Ectodermal cell (in vitro differentiated cells): ENCODE measurements at regions not wholly inside any gene's neighbourhood (a gene's known extent, or its start where the extent isn't known, plus 50 kb on each side); places are given as distances from the start of the nearest gene placed in this dataset.

Source experiments
- H3K27ac ChIP-seq: 2 replicates; pipeline ENCODE4 v1.7.0; 2013; ENCODE audit warnings: mild to moderate bottlenecking, low read depth, low read length; ENCODE audit not compliant: insufficient read depth, poor library complexity, severe bottlenecking
- H3K27me3 ChIP-seq: 2 replicates; pipeline ENCODE4 v1.7.0; 2013; ENCODE audit warnings: mild to moderate bottlenecking, low read length; ENCODE audit not compliant: insufficient read depth, control insufficient read depth, poor library complexity, severe bottlenecking
- H3K36me3 ChIP-seq: one replicate; pipeline ENCODE4 v1.7.0; 2013; ENCODE audit warnings: low read length; ENCODE audit not compliant: control insufficient read depth, insufficient read depth
- H3K4me1 ChIP-seq: one replicate; pipeline ENCODE4 v1.7.0; 2013; ENCODE audit warnings: low read length; ENCODE audit not compliant: control insufficient read depth, insufficient read depth
- H3K4me3 ChIP-seq: 2 replicates; pipeline ENCODE4 v1.7.0; 2013; ENCODE audit warnings: low read depth, low read length, control low read depth; ENCODE audit not compliant: insufficient read depth
- H3K9me3 ChIP-seq: 2 replicates; pipeline ENCODE4 v1.7.0; 2013; ENCODE audit warnings: mild to moderate bottlenecking, low read length, moderate library complexity; ENCODE audit not compliant: control insufficient read depth
- WGBS, 2 experiments: methylation state at CpG; one replicate each; pipeline ENCODE4 v1.1.7; 2013; ENCODE audit warnings: missing lambda C conversion rate in 2 of 2; 5-methylcytosine and 5-hydroxymethylcytosine counted together

DNA sequence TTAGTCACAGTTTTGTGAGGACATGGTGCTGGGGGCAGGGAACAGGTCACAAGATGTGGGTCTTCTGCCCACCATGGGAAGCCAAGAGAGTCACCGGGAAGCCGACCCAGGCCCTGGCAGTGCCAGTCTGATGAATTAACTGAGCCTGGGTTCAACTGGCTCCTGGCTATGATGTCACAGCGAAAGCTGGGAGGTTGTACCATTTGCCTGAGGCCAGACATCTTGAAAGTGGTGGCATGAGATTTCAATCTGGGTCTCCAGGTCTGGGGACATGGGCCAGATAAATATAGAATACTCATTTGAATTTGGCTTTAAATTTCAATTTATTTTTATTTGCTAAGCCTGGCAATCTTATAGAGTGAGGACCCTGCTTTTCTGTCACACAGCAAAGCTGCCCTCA, 280.9 kb downstream of the NSG2 start:
- Histone ChIP-seq H3K27me3 (no peaks in the 10 kb centered on the region), H3K4me1 (peaks cover 3% of the 10 kb centered on the region), H3K4me3 (no peak overlapping the region), H3K27ac (no peak overlapping the region), H3K9me3 (no peaks in the 10 kb centered on the region), H3K36me3 (no peaks in the 10 kb centered on the region)
- WGBS, 2 experiments, result 87 to 89% methylated on average over 3 of the region's 3 CpGs

DNA sequence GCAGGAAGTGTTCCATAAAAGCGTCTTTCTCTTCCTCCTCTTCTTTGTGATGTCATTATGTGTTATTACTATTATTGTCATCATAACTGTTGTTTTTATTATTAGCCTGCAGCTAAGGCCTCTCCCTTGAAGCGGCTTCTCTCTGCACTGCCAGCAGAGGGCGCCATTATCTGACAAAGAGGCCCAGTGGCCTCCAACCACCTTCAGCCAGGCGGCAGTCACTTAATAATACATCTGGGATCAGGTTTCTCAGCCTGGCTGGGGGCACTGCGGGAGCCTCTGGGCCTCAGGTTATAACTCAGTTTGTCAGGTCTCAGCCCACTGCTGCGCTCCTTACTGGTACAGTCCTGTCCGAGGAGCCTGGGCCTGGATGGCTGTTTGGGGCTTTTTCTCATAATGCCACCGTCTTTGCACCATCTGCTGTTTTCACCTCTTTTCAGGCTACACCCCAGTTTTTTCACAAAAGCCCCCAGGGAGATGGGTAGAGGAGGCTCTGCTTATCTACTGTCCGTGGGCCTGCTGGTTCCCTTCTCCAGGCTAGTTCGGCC, 281.9 kb downstream of the NSG2 start:
- Histone ChIP-seq H3K27me3 (no peaks in the 10 kb centered on the region), H3K4me1 (peaks cover 3% of the 10 kb centered on the region), H3K27ac (no peak overlapping the region), H3K36me3 (no peaks in the 10 kb centered on the region), H3K4me3 (no peak overlapping the region), H3K9me3 (no peaks in the 10 kb centered on the region)
- WGBS, 2 experiments, result 33% methylated on average over 9 of the region's 10 CpGs

DNA sequence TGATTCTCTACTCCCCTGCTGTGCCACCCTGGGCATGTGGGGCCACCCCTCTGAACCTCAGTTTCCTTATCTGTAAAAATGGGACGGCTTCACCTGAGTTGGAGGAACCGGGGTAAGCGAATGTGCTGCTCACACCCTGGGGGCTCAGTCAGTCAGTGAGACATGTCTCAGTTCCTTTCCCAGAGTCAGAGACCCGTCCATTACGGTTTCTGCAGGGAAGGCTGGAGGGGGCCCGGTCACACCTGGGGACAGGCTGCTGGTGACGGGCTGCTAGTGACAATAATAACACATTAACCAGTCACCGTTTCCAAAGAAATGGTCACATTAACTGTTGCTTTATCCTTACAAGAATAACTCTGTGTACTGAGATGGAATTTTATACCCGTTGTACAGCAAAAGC, 282.4 kb downstream of the NSG2 start:
- H3K27me3 ChIP-seq, result no peaks in the 10 kb centered on the region
- H3K4me1 ChIP-seq, result peaks cover 3% of the 10 kb centered on the region
- no peaks in the 10 kb centered on the region for H3K36me3 ChIP-seq
- H3K4me3 ChIP-seq, result no peak overlapping the region
- WGBS, 2 experiments, result 95% methylated on average over 9 of the region's 9 CpGs
- no peak overlapping the region for H3K27ac ChIP-seq
- no peaks in the 10 kb centered on the region for H3K9me3 ChIP-seq

DNA sequence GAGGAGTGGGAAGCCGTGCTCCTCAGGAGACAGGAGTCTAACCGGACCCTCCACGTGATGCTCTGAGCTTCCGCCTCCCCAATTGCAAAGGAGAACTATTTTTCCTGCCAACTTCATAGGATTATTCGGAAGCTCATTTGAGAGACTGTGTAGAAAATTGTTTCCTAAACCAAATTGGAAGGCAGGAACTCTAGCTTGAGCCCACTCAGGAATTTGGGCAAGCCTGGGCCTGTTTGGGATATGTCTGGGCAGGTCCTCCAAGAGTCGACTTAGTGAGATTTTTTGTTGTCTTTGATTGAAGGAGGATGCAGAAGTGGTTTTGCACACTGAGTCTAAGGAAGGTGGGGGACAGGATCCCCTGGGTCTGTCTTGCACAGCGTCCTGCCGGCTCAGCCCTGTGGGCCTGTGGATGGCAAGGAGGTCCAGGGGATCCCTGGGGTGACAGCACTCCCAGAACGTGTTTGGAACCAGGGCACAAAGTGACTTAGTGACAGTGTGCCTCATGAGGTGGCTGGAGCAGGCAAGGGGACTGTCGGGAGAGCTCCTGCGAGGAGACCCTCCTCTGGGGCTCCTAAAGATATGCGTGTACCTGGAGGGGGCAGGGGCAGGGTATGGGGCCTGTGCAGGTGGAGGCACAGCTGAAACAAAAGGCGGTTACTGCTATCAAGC, 283.3 kb downstream of the NSG2 start:
- peaks cover 3% of the 10 kb centered on the region for H3K4me1 ChIP-seq
- H3K9me3 ChIP-seq, result no peaks in the 10 kb centered on the region
- 83 to 85% methylated on average over 13 of the region's 13 CpGs for WGBS, 2 experiments
- no peaks in the 10 kb centered on the region for H3K27me3 ChIP-seq
- H3K36me3 ChIP-seq, result no peaks in the 10 kb centered on the region
- no peak overlapping the region for H3K4me3 ChIP-seq
- H3K27ac ChIP-seq, result no peak overlapping the region

DNA sequence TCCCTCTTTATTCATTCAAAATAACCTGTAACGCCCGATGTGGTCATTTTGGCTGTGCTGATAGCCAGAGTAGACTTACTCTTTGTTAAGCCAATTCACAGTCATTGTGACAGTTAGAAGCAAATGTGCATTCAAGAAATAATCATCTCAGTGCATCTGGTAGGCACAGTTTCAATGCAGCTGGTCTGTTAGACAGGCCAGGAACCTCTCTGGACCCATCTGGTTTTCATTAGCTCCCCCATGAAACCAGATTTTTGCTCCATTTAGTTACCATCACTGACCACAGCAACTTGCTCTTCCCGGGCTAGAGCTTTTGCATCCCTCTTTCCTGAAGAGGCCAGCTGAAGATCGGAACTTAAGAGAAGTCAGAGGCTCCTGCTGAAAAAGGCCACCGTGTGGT, 284.2 kb downstream of the NSG2 start:
- H3K9me3 ChIP-seq, result no peaks in the 10 kb centered on the region
- no peaks in the 10 kb centered on the region for H3K27me3 ChIP-seq
- peaks cover 10% of the 10 kb centered on the region for H3K4me1 ChIP-seq
- H3K36me3 ChIP-seq, result no peaks in the 10 kb centered on the region
- H3K27ac ChIP-seq, result no peak overlapping the region
- WGBS, 2 experiments, result 85% methylated on average over 5 of the region's 5 CpGs
- H3K4me3 ChIP-seq, result no peak overlapping the region

DNA sequence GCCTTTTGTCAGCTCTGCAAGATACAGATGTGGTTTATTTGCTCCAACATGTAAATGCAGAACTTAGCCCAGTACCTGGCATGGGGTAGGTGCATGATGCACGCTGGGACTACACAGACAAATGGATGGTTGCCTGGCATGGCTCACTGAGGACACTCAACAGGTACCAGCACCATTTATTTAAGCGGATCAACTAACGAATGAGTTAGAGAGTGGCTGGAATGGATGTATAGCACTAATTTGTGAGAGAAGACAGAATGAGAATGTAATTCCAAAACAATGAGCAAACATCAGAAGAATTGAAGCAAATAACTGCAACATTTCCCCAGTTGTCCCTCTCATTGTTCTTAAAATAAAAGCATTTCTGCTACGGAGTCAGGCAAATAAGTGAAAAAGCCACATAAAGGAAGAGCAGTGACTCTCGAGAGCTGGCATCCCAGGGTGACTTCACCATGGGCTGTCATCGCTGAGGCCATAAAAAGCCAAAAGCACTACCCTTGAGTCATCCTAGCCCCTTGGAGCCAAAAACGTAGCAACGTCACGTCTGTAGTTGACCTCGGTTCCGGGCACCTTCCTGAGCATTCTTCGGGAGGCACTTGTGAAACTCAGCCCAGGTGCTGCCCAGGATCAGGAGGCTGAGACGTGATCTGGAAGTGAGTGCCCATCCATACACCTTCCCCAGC, 290.3 kb downstream of the NSG2 start:
- 83 to 85% methylated on average over 13 of the region's 13 CpGs for WGBS, 2 experiments
- Histone ChIP-seq H3K9me3 (no peaks in the 10 kb centered on the region), H3K27me3 (no peaks in the 10 kb centered on the region), H3K27ac (no peak overlapping the region), H3K4me3 (no peak overlapping the region), H3K4me1 (peaks cover 35% of the 10 kb centered on the region), H3K36me3 (no peaks in the 10 kb centered on the region)

DNA sequence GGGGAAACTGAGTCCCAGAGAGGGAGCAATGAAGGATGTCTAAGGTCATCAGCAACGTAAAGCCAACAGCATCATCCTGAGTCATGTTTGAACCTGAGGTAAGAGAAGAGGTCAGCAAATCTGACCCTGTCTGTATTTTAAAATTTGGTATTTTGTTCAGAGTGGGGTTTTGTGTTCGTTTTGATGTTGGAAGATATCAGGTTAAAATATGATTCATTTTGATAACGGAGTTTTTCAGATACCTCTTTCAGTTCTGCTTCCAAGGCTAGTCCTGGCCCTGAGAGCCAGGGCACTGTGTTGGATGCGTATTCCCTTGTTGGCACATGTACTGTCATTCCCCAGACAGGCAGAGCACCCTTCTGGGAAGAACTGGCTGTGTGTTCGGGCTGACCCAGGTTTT, 291.0 kb downstream of the NSG2 start:
- H3K4me1 ChIP-seq, result peaks cover 35% of the 10 kb centered on the region
- H3K27ac ChIP-seq, result no peak overlapping the region
- no peaks in the 10 kb centered on the region for H3K9me3 ChIP-seq
- no peaks in the 10 kb centered on the region for H3K36me3 ChIP-seq
- H3K27me3 ChIP-seq, result no peaks in the 10 kb centered on the region
- H3K4me3 ChIP-seq, result no peak overlapping the region
- WGBS, 2 experiments, result 93 to 95% methylated on average over 5 of the region's 5 CpGs

DNA sequence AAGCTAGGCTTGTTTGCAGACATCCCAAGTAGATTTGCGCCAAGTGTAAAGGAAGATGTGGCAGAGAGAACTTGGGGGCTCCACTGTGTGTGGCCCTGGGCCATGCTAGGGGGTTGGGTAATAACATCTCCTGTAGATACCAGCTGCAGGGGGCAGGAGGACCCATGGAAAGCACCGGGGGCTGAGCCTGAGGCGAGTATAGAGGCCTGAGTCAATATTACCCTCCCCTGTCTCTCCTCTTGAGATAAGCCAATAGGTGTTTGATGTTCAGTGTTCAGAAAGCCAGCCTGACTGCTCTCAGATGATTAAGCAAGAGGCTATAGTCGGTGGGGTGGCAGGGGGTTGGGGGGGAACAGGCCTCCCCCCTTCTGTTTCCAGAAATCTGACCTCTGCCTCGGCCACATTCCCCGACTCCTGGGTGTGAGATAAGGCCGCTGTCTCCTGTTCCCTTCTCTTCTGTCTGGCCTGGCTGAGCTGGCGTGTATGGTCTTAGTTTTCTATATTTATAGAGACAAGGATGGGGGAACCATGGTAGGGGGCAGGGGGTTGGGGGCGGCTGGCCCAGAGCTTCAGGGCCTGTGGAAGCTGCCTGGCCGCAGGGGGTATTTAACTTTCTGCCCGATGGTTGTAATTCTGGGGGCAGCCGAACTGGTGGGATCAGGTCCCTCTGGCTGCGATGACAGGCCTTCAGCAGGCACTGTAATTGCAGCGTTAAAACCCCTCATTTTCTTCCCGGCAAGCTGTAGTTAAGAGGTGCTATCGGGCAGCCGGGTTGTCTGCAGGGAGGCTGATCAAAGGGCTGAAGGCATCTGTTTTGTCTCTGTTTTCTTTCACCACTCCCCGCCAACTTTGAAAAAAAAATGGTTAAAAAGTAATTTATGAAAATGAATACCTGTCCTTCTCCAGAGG, 292.0 kb downstream of the NSG2 start:
- WGBS, 2 experiments, result 37 to 42% methylated on average over 17 of the region's 18 CpGs

DNA sequence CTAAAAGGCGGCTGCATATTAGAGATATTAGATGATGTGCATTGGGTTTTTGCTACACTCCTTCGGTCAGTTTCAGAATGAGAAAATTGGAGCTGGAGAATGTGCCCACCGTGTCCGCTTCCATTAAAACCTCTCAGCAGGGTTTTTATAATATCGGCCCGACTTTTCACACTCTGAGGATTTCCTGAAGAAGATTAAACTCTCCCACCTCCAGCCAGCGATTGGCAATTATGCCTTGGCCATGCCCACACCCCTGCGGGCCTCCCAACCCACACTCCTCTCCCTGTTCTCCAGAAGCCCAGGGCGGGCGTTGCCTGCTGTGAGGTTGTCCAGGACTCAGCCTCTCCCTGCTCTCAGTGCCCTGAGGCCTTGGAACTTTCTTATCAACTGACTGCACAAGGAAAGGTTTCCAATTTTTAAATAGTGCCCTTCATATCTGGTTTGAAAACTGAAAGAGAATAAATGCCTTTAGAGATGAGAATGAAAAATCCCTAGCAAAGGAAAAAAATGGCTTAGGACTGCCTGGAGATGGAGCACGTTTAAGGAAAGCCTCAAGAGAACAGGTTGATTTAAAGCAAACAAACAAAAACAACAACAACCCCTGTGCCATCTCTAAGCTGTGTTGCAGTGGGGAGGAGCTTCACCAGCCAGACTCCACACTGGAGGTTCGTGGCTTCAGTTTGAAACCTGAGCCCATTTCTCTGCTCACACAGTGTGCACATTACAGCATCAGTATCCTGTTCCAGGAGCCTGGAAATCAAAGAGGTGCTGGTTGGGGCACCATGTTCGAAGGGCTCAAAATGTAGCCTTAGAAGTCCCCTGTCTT, 292.9 kb downstream of the NSG2 start:
- Histone ChIP-seq H3K9me3 (no peaks in the 10 kb centered on the region), H3K4me3 (no peak overlapping the region), H3K36me3 (no peaks in the 10 kb centered on the region), H3K4me1 (peaks cover 35% of the 10 kb centered on the region), H3K27ac (peak overlapping the region; percentile 78), H3K27me3 (no peaks in the 10 kb centered on the region)
- WGBS, 2 experiments, result 61 to 68% methylated on average over 12 to 13 of the region's 13 CpGs

More for the DNA sequence above, 292.0 kb downstream of the NSG2 start:
- peak overlapping the region; percentile 78 for H3K27ac ChIP-seq
- no peak overlapping the region for H3K4me3 ChIP-seq
- no peaks in the 10 kb centered on the region for H3K9me3 ChIP-seq
- no peaks in the 10 kb centered on the region for H3K36me3 ChIP-seq
- H3K4me1 ChIP-seq, result peaks cover 35% of the 10 kb centered on the region
- no peaks in the 10 kb centered on the region for H3K27me3 ChIP-seq
